ENCODE measurements at regions not wholly inside any gene's neighbourhood (a gene's known extent, or its start where the extent isn't known, plus 50 kb on each side); places are given as distances from the start of the nearest gene placed in this dataset.

- TF ChIP-seq REST (IDR thresholded peaks at IDR 0.05; ENCODE audit: borderline replicate concordance), result peak; percentile 78
- TF ChIP-seq REST (CRISPR knock-in tag; IDR thresholded peaks at IDR 0.05; ENCODE audit: low read depth), result no peak
- no peak for TF ChIP-seq JUNB (CRISPR knock-in tag; conservative IDR thresholded peaks at IDR 0.05)
- TF ChIP-seq, protein P1, sequence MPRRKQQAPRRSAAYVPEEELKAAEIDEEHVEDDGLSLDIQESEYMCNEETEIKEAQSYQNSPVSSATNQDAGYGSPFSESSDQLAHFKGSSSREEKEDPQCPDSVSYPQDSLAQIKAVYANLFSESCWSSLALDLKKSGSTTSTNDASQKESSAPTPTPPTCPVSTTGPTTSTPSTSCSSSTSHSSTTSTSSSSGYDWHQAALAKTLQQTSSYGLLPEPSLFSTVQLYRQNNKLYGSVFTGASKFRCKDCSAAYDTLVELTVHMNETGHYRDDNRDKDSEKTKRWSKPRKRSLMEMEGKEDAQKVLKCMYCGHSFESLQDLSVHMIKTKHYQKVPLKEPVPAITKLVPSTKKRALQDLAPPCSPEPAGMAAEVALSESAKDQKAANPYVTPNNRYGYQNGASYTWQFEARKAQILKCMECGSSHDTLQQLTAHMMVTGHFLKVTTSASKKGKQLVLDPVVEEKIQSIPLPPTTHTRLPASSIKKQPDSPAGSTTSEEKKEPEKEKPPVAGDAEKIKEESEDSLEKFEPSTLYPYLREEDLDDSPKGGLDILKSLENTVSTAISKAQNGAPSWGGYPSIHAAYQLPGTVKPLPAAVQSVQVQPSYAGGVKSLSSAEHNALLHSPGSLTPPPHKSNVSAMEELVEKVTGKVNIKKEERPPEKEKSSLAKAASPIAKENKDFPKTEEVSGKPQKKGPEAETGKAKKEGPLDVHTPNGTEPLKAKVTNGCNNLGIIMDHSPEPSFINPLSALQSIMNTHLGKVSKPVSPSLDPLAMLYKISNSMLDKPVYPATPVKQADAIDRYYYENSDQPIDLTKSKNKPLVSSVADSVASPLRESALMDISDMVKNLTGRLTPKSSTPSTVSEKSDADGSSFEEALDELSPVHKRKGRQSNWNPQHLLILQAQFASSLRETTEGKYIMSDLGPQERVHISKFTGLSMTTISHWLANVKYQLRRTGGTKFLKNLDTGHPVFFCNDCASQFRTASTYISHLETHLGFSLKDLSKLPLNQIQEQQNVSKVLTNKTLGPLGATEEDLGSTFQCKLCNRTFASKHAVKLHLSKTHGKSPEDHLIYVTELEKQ (CRISPR knock-in tag; IDR thresholded peaks at IDR 0.05), result no peak
Measured at GRCh38 chr14:100440207-100440631, 117.1 kb downstream of the SLC25A47 start (continued).
